Glutamatergic neuron (in vitro differentiated cells): ENCODE measurements at regions not wholly inside any gene's neighbourhood (a gene's known extent, or its start where the extent isn't known, plus 50 kb on each side); places are given as distances from the start of the nearest gene placed in this dataset.

Experiments
- DNase-seq: peaks from one replicate; pipeline ENCODE4 v3.0.0; 2022
- H3K27ac Mint-ChIP-seq: one replicate; pipeline ENCODE4 v1.8.0; 2020; ENCODE audit warnings: mild to moderate bottlenecking, mixed read lengths, inconsistent platforms; ENCODE audit not compliant: unreplicated experiment
- H3K27me3 Mint-ChIP-seq: one replicate; pipeline ENCODE4 v1.8.0; 2020; ENCODE audit warnings: mild to moderate bottlenecking, moderate library complexity, mixed read lengths, inconsistent platforms; ENCODE audit not compliant: unreplicated experiment
- H3K36me3 Mint-ChIP-seq: one replicate; pipeline ENCODE4 v1.8.0; 2020; ENCODE audit warnings: mild to moderate bottlenecking, mixed read lengths, inconsistent platforms; ENCODE audit not compliant: unreplicated experiment
- H3K4me1 Mint-ChIP-seq: one replicate; pipeline ENCODE4 v1.8.0; 2020; ENCODE audit warnings: mild to moderate bottlenecking, low read depth, mixed read lengths, inconsistent platforms; ENCODE audit not compliant: unreplicated experiment
- H3K4me3 Mint-ChIP-seq: one replicate; pipeline ENCODE4 v1.8.0; 2020; ENCODE audit warnings: mild to moderate bottlenecking, mixed read lengths, inconsistent platforms; ENCODE audit not compliant: unreplicated experiment
- H3K9me3 Mint-ChIP-seq: one replicate; pipeline ENCODE4 v1.8.0; 2020; ENCODE audit warnings: mild to moderate bottlenecking, moderate library complexity, mixed read lengths, inconsistent platforms; ENCODE audit not compliant: unreplicated experiment
- TF ChIP-seq, protein P1 (sequence below): fragments of 200-600 bp; sonication (generic); IDR thresholded peaks from one replicate; pipeline ENCODE4 v1.5.0; 2021; ENCODE audit not compliant: partially characterized antibody, unreplicated experiment

DNA sequence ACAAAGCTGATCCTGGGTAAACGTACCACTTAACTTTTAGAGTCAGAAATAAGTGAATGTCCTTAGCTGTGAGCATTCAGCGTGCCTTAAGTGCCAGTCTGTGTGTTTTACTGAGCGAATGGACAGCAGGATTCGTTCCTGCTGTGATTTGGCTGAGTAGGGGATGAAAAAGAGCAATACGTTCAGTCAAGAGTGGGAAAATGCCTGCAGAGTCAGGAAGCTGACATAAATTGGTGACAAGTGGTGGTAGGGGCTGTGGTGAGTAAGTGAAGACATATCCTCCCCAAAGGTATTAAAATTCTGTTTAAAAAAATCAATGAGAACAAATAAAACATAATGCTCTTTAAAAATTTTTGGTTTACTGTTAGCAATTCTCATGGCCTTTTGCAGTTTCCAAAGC is 56.6 kb upstream of the TNIP3 start:
- Mint-ChIP-seq H3K36me3 (no peaks in the 10 kb centered on the region), H3K27me3 (no peaks in the 10 kb centered on the region), H3K4me3 (no peak overlapping the region), H3K9me3 (no peaks in the 10 kb centered on the region), H3K27ac (no peak overlapping the region), H3K4me1 (no peaks in the 10 kb centered on the region)
- no peak for DNase-seq
- TF ChIP-seq, protein P1, sequence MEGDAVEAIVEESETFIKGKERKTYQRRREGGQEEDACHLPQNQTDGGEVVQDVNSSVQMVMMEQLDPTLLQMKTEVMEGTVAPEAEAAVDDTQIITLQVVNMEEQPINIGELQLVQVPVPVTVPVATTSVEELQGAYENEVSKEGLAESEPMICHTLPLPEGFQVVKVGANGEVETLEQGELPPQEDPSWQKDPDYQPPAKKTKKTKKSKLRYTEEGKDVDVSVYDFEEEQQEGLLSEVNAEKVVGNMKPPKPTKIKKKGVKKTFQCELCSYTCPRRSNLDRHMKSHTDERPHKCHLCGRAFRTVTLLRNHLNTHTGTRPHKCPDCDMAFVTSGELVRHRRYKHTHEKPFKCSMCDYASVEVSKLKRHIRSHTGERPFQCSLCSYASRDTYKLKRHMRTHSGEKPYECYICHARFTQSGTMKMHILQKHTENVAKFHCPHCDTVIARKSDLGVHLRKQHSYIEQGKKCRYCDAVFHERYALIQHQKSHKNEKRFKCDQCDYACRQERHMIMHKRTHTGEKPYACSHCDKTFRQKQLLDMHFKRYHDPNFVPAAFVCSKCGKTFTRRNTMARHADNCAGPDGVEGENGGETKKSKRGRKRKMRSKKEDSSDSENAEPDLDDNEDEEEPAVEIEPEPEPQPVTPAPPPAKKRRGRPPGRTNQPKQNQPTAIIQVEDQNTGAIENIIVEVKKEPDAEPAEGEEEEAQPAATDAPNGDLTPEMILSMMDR, result no peak

DNA sequence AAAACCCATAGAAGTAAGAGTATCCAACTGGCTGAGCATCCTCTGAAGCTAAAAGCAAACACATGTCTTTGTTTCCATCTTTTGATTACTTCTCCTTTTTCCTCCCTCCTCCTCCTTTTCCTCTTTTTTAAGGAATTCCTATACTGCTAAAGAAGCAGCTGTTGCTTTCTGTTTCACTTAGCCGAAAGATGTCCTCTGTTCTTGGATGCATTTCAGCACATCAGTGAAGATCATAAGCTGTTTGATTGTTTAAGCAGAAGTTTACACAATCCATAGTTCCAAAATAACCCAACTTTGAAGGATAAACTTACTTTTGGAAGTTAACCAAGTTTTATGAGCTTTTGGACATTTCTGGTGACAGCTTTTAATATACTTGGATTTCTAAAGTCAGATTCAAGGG is 55.1 kb upstream of the TNIP3 start:
- TF ChIP-seq, protein P1, result no peak
- Mint-ChIP-seq H3K27me3 (no peaks in the 10 kb centered on the region), H3K4me3 (no peak overlapping the region), H3K27ac (no peak overlapping the region), H3K4me1 (no peaks in the 10 kb centered on the region), H3K9me3 (no peaks in the 10 kb centered on the region), H3K36me3 (no peaks in the 10 kb centered on the region)
- no peak for DNase-seq

DNA sequence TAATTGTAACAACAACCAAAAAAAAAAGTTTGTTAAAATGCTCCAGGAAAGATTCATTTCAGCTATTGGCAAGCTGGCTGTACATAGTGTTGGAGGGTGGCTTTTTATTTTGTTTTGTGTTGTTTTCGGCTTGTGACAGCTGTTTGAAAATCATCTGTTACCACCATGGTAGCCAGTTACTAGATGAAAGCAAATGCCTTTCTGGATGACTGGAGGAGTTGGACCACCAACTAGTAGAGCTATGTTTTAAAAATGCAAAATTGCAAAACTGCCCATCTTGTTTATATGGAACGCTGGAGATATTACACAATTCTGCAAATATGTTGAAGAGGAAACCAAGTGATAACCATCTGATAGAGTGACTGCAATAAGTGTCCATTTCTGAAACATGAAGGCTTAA is 53.2 kb upstream of the TNIP3 start:
- H3K4me1 Mint-ChIP-seq, result no peaks in the 10 kb centered on the region
- peaks cover 2% of the 10 kb centered on the region for H3K27me3 Mint-ChIP-seq
- no peak overlapping the region for H3K27ac Mint-ChIP-seq
- H3K9me3 Mint-ChIP-seq, result no peaks in the 10 kb centered on the region
- no peak for DNase-seq
- no peaks in the 10 kb centered on the region for H3K36me3 Mint-ChIP-seq
- H3K4me3 Mint-ChIP-seq, result no peak overlapping the region
- TF ChIP-seq, protein P1, result no peak

DNA sequence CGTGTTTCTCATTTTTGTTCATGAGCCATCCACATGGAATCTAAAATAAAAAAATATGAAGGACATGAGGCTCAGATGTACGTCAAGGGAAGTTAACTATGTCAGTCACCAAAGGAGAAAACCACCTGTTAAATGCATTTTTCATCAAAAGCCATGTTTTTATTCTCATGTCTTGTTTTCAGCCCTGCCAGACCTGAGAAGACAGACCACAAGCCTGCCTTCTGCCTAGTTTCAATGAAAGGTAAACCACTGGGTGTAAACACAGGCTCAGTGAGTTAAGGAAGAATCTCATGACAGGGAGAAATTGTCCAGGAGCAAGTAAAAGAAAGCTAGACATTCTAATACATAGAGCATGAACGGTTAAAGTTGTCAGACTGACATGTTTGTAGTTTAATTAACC is 52.3 kb upstream of the TNIP3 start:
- TF ChIP-seq, protein P1, result no peak
- no peak overlapping the region for H3K4me3 Mint-ChIP-seq
- H3K9me3 Mint-ChIP-seq, result no peaks in the 10 kb centered on the region
- H3K36me3 Mint-ChIP-seq, result no peaks in the 10 kb centered on the region
- H3K27me3 Mint-ChIP-seq, result peaks cover 2% of the 10 kb centered on the region
- no peaks in the 10 kb centered on the region for H3K4me1 Mint-ChIP-seq
- no peak overlapping the region for H3K27ac Mint-ChIP-seq
- DNase-seq, result no peak

DNA sequence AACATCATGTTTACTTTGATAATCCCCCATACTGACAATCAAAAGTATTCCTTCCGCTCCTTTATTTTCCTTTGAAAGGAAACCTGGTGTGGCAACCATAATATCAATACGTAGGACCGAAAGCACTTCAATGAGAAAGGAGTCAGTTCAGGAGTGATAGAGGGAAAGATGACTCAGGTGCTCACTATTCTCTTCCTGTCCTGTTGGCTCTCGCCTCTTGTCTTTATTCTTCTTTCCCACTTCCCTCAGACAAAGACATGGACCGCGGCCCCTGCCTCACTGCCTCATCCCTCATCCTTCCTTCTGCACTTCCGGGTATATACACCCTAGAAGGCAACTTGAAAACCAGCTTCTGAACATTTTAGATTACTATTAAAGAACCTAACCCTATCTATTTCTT is 49.8 kb upstream of the TNIP3 start:
- TF ChIP-seq, protein P1, result no peak
- H3K9me3 Mint-ChIP-seq, result no peaks in the 10 kb centered on the region
- H3K4me1 Mint-ChIP-seq, result no peaks in the 10 kb centered on the region
- H3K4me3 Mint-ChIP-seq, result no peak overlapping the region
- H3K36me3 Mint-ChIP-seq, result no peaks in the 10 kb centered on the region
- peaks cover 2% of the 10 kb centered on the region for H3K27me3 Mint-ChIP-seq
- no peak for DNase-seq
- no peak overlapping the region for H3K27ac Mint-ChIP-seq
